HFFc6 (cell line): ENCODE measurements at regions not wholly inside any gene's neighbourhood (a gene's known extent, or its start where the extent isn't known, plus 50 kb on each side); places are given as distances from the start of the nearest gene placed in this dataset.

Source experiments
- DNase-seq: peaks from one replicate; pipeline ENCODE4 v3.0.0-alpha.2; 2018
- H3K27ac Mint-ChIP-seq: 2 replicates; pipeline ENCODE4 v1.8.0; 2020; ENCODE audit warnings: mild to moderate bottlenecking, mixed read lengths
- H3K27me3 Mint-ChIP-seq: 2 replicates; pipeline ENCODE4 v1.8.0; 2021; ENCODE audit warnings: mild to moderate bottlenecking, moderate library complexity, mixed read lengths; ENCODE audit not compliant: insufficient read depth
- H3K36me3 Mint-ChIP-seq: 2 replicates; pipeline ENCODE4 v1.8.0; 2021; ENCODE audit warnings: low read depth, mixed read lengths
- H3K4me1 Mint-ChIP-seq: 2 replicates; pipeline ENCODE4 v1.8.0; 2020; ENCODE audit warnings: low read depth, mixed read lengths
- H3K4me3 Mint-ChIP-seq: 2 replicates; pipeline ENCODE4 v1.8.0; 2020; ENCODE audit warnings: mild to moderate bottlenecking, moderate library complexity, mixed read lengths
- H3K9me3 Mint-ChIP-seq: 2 replicates; pipeline ENCODE4 v1.8.0; 2020; ENCODE audit warnings: mild to moderate bottlenecking, mixed read lengths
- CTCF ChIP-seq: fragments of 200-600 bp; sonication (generic); IDR thresholded peaks from 2 replicates; pipeline ENCODE4 v1.5.0; 2021; ENCODE audit warnings: antibody characterized with exemption, mild to moderate bottlenecking

- DNase-seq: no peak
- no peak overlapping the region for H3K27ac Mint-ChIP-seq
- no peaks in the 10 kb centered on the region for H3K4me1 Mint-ChIP-seq
- H3K36me3 Mint-ChIP-seq: no peaks in the 10 kb centered on the region
- H3K27me3 Mint-ChIP-seq: no peaks in the 10 kb centered on the region
- H3K4me3 Mint-ChIP-seq: no peak overlapping the region
- TF ChIP-seq CTCF: no peak
- H3K9me3 Mint-ChIP-seq: peaks cover 31% of the 10 kb centered on the region
These were observed 577.9 kb upstream of the GCFC2 start for GRCh38 chr2:76288598-76288997.

GRCh38 chr2:76288146-76288545 lies 577.4 kb upstream of the GCFC2 start:
- H3K4me1 Mint-ChIP-seq: no peaks in the 10 kb centered on the region
- no peak overlapping the region for H3K4me3 Mint-ChIP-seq
- TF ChIP-seq CTCF: no peak
- DNase-seq: no peak
- H3K36me3 Mint-ChIP-seq: no peaks in the 10 kb centered on the region
- no peak overlapping the region for H3K27ac Mint-ChIP-seq
- no peaks in the 10 kb centered on the region for H3K27me3 Mint-ChIP-seq
- peaks cover 29% of the 10 kb centered on the region for H3K9me3 Mint-ChIP-seq

GRCh38 chr2:76283350-76283749 lies 572.6 kb upstream of the GCFC2 start:
- no peak for TF ChIP-seq CTCF
- Mint-ChIP-seq H3K4me3 (no peak overlapping the region), H3K9me3 (peaks cover 49% of the 10 kb centered on the region), H3K4me1 (no peaks in the 10 kb centered on the region), H3K27me3 (no peaks in the 10 kb centered on the region), H3K36me3 (no peaks in the 10 kb centered on the region), H3K27ac (no peak overlapping the region)
- no peak for DNase-seq

- Mint-ChIP-seq H3K27me3 (no peaks in the 10 kb centered on the region), H3K4me1 (no peaks in the 10 kb centered on the region), H3K36me3 (no peaks in the 10 kb centered on the region), H3K9me3 (peaks cover 59% of the 10 kb centered on the region), H3K4me3 (no peak overlapping the region), H3K27ac (no peak overlapping the region)
- no peak for DNase-seq
- no peak for TF ChIP-seq CTCF
These were observed 570.6 kb upstream of the GCFC2 start for GRCh38 chr2:76281156-76281841.

- Mint-ChIP-seq H3K4me1 (no peaks in the 10 kb centered on the region), H3K9me3 (peaks cover 60% of the 10 kb centered on the region), H3K27me3 (no peaks in the 10 kb centered on the region), H3K27ac (no peak overlapping the region), H3K4me3 (no peak overlapping the region), H3K36me3 (no peaks in the 10 kb centered on the region)
- DNase-seq: no peak
- TF ChIP-seq CTCF: no peak
These were observed 570.0 kb upstream of the GCFC2 start for GRCh38 chr2:76280686-76281085.

GRCh38 chr2:76279142-76279541 lies 568.4 kb upstream of the GCFC2 start:
- no peak for DNase-seq
- Mint-ChIP-seq H3K27me3 (no peaks in the 10 kb centered on the region), H3K4me3 (no peak overlapping the region), H3K9me3 (peaks cover 54% of the 10 kb centered on the region), H3K36me3 (no peaks in the 10 kb centered on the region), H3K27ac (no peak overlapping the region), H3K4me1 (no peaks in the 10 kb centered on the region)
- TF ChIP-seq CTCF: no peak
